ENCODE measurements at regions not wholly inside any gene's neighbourhood (a gene's known extent, or its start where the extent isn't known, plus 50 kb on each side); places are given as distances from the start of the nearest gene placed in this dataset.

DNA sequence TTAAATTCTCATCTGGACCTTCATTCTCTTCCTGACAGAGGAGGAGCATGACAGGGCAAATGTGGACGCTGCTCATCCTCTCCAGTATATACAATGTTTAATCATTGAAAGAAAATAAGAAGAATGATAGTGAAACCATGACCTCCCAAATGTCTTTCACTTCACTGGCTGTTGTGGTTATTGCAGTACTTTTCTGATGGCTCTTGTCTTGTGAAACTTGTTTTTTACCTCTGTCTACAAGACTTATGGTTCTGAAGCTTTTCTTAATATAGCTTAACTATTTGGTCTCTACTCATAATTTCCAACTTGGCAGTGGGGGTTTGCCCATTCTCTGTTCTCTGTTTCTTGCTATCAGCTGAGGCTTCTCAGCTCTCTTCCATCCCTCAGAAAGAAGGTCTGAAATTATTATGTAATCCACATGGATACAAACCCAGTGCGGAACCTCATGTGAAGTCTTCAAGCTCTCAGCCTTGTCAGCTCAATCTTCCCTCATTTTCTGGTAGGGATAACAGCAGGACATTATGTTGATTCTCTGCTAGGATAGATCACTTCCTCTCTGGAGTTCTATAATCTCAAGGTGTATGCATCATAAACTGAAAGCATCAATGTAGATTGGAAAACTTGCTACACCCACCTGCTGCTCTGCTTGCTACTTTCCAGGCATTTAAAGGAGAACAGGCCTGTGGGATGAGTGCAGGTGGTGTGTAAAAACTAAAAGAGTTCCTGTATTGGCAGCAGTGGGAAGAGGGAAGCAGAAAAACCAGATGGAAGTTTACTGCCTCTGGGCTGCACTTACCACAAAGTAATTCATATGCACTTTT lies 250.3 kb upstream of the HTR2A start (continued):
- TF ChIP-seq, protein P1, sequence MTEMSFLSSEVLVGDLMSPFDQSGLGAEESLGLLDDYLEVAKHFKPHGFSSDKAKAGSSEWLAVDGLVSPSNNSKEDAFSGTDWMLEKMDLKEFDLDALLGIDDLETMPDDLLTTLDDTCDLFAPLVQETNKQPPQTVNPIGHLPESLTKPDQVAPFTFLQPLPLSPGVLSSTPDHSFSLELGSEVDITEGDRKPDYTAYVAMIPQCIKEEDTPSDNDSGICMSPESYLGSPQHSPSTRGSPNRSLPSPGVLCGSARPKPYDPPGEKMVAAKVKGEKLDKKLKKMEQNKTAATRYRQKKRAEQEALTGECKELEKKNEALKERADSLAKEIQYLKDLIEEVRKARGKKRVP (CRISPR knock-in tag; IDR thresholded peaks at IDR 0.05) = no peak
- TF ChIP-seq ONECUT2 (CRISPR knock-in tag; IDR thresholded peaks at IDR 0.05) = no peak
- TF ChIP-seq, protein P2, sequence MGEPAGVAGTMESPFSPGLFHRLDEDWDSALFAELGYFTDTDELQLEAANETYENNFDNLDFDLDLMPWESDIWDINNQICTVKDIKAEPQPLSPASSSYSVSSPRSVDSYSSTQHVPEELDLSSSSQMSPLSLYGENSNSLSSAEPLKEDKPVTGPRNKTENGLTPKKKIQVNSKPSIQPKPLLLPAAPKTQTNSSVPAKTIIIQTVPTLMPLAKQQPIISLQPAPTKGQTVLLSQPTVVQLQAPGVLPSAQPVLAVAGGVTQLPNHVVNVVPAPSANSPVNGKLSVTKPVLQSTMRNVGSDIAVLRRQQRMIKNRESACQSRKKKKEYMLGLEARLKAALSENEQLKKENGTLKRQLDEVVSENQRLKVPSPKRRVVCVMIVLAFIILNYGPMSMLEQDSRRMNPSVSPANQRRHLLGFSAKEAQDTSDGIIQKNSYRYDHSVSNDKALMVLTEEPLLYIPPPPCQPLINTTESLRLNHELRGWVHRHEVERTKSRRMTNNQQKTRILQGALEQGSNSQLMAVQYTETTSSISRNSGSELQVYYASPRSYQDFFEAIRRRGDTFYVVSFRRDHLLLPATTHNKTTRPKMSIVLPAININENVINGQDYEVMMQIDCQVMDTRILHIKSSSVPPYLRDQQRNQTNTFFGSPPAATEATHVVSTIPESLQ (CRISPR knock-in tag; conservative IDR thresholded peaks at IDR 0.05) = no peak
- TF ChIP-seq ZNF678 (CRISPR knock-in tag; IDR thresholded peaks at IDR 0.05) = no peak
- no peak for TF ChIP-seq ATF7-NPFF (CRISPR knock-in tag; IDR thresholded peaks at IDR 0.05; ENCODE audit: low read depth)
- TF ChIP-seq ZBTB7A (CRISPR knock-in tag; IDR thresholded peaks at IDR 0.05) = no peak
- TF ChIP-seq BRD4 (CRISPR knock-in tag; IDR thresholded peaks at IDR 0.05) = no peak
- TF ChIP-seq DNMT1 (CRISPR knock-in tag; IDR thresholded peaks at IDR 0.05) = no peak
- no peak for TF ChIP-seq ZSCAN21 (CRISPR knock-in tag; IDR thresholded peaks at IDR 0.05; ENCODE audit: borderline replicate concordance)
- TF ChIP-seq TBX2 (CRISPR knock-in tag; IDR thresholded peaks at IDR 0.05; ENCODE audit: borderline replicate concordance) = no peak

DNA sequence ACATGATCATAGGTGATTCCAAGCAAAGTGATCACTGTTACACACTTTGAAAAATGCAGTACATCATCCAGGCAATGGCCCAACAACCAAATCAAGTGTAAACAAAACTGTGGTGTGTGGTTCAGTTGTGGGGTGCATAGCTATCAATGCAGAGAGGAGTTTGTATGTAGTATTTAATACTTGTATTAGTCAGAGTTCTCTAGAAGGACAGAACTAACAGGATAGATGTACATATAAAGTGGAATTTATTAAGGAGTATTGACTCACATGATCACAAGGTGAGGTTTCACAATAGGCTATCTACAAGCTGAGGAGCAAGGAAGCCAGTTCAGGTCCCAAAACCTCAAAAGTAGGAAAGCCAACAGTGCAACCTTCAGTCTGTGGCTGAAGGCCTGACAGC lies 249.3 kb upstream of the HTR2A start:
- no peak for FAIRE-seq
- Histone ChIP-seq H3K36me3 (replicated peaks in 1 of 2; ENCODE audit: control insufficient read depth in 1 of 2, insufficient read depth in 2 of 2, low read length in 2 of 2) (no peaks in the 10 kb centered on the region), H4K20me1 (ENCODE audit: insufficient read depth, low read length) (no peaks in the 10 kb centered on the region), H3K27me3 (ENCODE audit: control insufficient read depth in 1 of 2, insufficient read depth in 2 of 2, low read length in 2 of 2) (no peaks in the 10 kb centered on the region; a peak in 1 of 5 replicates), H2AFZ (ENCODE audit: low read length) (no peak overlapping the region), H3K27ac (ENCODE audit: extremely low read length, insufficient read depth, low read length) (no peak overlapping the region), H3K4me2 (ENCODE audit: low read depth, low read length) (no peak overlapping the region), H3K9ac (ENCODE audit: insufficient read depth, low read depth, low read length) (no peak overlapping the region), H3K4me3 (replicated peaks in 1 of 3; ENCODE audit: insufficient read depth in 1 of 3, low read depth in 2 of 3, low read length in 3 of 3) (no peak overlapping the region), H3K4me1 (ENCODE audit: insufficient read depth, low read length) (no peaks in the 10 kb centered on the region), H3K9me3 (ENCODE audit: low read length) (no peaks in the 10 kb centered on the region), H3K79me2 (ENCODE audit: insufficient read depth, low read length) (no peaks in the 10 kb centered on the region)
- no peak for ATAC-seq
- CTCF ChIA-PET (ENCODE audit: low intra/inter-chr PET ratio, low total read pairs) = no interaction called here
- BruUV-seq (replicated peaks) = no TSS peak
- in situ Hi-C loops (cut with HindIII; ENCODE audit: extremely low pct_ligation_motif_present, low pct_unique_long_range_greater_than_20kb) (no loop called here), intact Hi-C loops (cut with micrococcal nuclease; ENCODE audit: unreplicated experiment) (no loop called here)
- TF ChIP-seq, protein P3, sequence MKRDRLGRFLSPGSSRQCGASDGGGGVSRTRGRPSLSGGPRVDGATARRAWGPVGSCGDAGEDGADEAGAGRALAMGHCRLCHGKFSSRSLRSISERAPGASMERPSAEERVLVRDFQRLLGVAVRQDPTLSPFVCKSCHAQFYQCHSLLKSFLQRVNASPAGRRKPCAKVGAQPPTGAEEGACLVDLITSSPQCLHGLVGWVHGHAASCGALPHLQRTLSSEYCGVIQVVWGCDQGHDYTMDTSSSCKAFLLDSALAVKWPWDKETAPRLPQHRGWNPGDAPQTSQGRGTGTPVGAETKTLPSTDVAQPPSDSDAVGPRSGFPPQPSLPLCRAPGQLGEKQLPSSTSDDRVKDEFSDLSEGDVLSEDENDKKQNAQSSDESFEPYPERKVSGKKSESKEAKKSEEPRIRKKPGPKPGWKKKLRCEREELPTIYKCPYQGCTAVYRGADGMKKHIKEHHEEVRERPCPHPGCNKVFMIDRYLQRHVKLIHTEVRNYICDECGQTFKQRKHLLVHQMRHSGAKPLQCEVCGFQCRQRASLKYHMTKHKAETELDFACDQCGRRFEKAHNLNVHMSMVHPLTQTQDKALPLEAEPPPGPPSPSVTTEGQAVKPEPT (CRISPR knock-in tag; IDR thresholded peaks at IDR 0.05; ENCODE audit: low read depth) = no peak
- TF ChIP-seq ARNTL (CRISPR knock-in tag; IDR thresholded peaks at IDR 0.05) = no peak
- DNase-seq (ENCODE audit: low spot score) = no peak
- POLR2A ChIA-PET = no interaction called here

All from HepG2 (cell line).